Suprapubic skin (tissue), 4 donors: ENCODE measurements at regions not wholly inside any gene's neighbourhood (a gene's known extent, or its start where the extent isn't known, plus 50 kb on each side); places are given as distances from the start of the nearest gene placed in this dataset.
"Not testable (repeated sequence)": the region's sequence is repeated elsewhere in the genome, so short reads cannot be mapped to it uniquely, and the experiment has no call there.

Experiments used
- EP300 ChIP-seq: sonication (generic); formaldehyde crosslinking; IDR thresholded peaks from one replicate; pipeline ENCODE4 v1.6.1; 2017; ENCODE audit warnings: antibody characterized with exemption
- POLR2A ChIP-seq, 2 donors: fragments of 450-650 bp; IDR thresholded peaks; one replicate each; pipeline ENCODE4 v1.6.1; 2017; ENCODE audit warnings: antibody characterized with exemption in 2 of 2, mild to moderate bottlenecking in 2 of 2, moderate library complexity in 2 of 2
- POLR2AphosphoS5 ChIP-seq, 3 donors: sonication (generic); formaldehyde crosslinking; IDR thresholded peaks; one replicate each; pipeline ENCODE4 v1.6.1; 2017; ENCODE audit warnings: antibody characterized with exemption in 3 of 3
- TF ChIP-seq, protein P1 (sequence below), 2 donors: fragments of 200-600 bp in 1 of 2; fragments of 450-650 bp in 1 of 2; sonication (generic) in 1 of 2; IDR thresholded peaks; one replicate each; pipeline ENCODE4 v1.5.1; 2016 to 2019; ENCODE audit warnings: antibody characterized with exemption in 2 of 2, mild to moderate bottlenecking in 1 of 2, moderate library complexity in 1 of 2

DNA sequence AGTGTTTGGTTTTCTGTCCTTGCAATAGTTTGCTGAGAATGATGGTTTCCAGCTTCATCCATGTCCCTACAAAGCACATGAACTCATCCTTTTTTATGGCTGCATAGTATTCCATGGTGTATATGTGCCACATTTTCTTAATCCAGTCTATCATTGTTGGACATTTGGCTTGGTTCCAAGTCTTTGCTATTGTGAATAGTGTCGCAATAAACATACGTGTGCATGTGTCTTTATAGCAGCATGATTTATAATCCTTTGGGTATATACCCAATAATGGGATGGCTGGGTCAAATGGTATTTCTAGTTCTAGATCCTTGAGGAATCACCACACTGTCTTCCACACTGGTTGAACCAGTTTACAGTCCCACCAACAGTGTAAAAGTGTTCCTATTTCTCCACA, 269.8 kb upstream of the DCN start:
- TF ChIP-seq POLR2A (IDR thresholded peaks at IDR 0.05); POLR2AphosphoS5 (IDR thresholded peaks at IDR 0.05); EP300: not testable (repeated sequence)
- TF ChIP-seq, protein P1, sequence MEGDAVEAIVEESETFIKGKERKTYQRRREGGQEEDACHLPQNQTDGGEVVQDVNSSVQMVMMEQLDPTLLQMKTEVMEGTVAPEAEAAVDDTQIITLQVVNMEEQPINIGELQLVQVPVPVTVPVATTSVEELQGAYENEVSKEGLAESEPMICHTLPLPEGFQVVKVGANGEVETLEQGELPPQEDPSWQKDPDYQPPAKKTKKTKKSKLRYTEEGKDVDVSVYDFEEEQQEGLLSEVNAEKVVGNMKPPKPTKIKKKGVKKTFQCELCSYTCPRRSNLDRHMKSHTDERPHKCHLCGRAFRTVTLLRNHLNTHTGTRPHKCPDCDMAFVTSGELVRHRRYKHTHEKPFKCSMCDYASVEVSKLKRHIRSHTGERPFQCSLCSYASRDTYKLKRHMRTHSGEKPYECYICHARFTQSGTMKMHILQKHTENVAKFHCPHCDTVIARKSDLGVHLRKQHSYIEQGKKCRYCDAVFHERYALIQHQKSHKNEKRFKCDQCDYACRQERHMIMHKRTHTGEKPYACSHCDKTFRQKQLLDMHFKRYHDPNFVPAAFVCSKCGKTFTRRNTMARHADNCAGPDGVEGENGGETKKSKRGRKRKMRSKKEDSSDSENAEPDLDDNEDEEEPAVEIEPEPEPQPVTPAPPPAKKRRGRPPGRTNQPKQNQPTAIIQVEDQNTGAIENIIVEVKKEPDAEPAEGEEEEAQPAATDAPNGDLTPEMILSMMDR (IDR thresholded peaks at IDR 0.05), result not testable (repeated sequence)
